Smooth muscle cell (in vitro differentiated cells): ENCODE measurements at regions not wholly inside any gene's neighbourhood (a gene's known extent, or its start where the extent isn't known, plus 50 kb on each side); places are given as distances from the start of the nearest gene placed in this dataset.

Experiments
- DNase-seq: peaks from one replicate; lab custom pipeline; 2025; ENCODE audit not compliant: unreplicated experiment; lab: John Stamatoyannopoulos, UW
- H2AFZ ChIP-seq: fragments of 200-600 bp; sonication (generic); 2 replicates; pipeline ENCODE4 v1.6.0; 2016; ENCODE audit warnings: antibody characterized with exemption, low read depth, mild to moderate bottlenecking
- H3F3A ChIP-seq: fragments of 200-600 bp; sonication (generic); 2 replicates; pipeline ENCODE4 v1.6.0; 2017; ENCODE audit warnings: antibody characterized with exemption, low read depth
- H3K27ac ChIP-seq: fragments of 200-600 bp; sonication (generic); 2 replicates; pipeline ENCODE4 v1.5.1; 2016; ENCODE audit warnings: low read depth, mild to moderate bottlenecking
- H3K27me3 ChIP-seq: fragments of 200-600 bp; sonication (generic); 2 replicates; pipeline ENCODE4 v1.6.1; 2016; ENCODE audit warnings: low read depth, mild to moderate bottlenecking
- H3K36me3 ChIP-seq: fragments of 200-600 bp; sonication (generic); 2 replicates; pipeline ENCODE4 v1.5.1; 2016; ENCODE audit warnings: low read depth
- H3K4me1 ChIP-seq: fragments of 200-600 bp; sonication (generic); 2 replicates; pipeline ENCODE4 v1.5.1; 2016; ENCODE audit warnings: low read depth
- H3K4me2 ChIP-seq: fragments of 200-600 bp; sonication (generic); 2 replicates; pipeline ENCODE4 v1.6.0; 2016; ENCODE audit warnings: mild to moderate bottlenecking
- H3K4me3 ChIP-seq: fragments of 200-600 bp; sonication (generic); 2 replicates; pipeline ENCODE4 v1.5.1; 2016; ENCODE audit warnings: mild to moderate bottlenecking
- H3K79me2 ChIP-seq: fragments of 200-600 bp; sonication (generic); 2 replicates; pipeline ENCODE4 v1.6.0; 2016; ENCODE audit warnings: low read depth, mild to moderate bottlenecking
- H3K9ac ChIP-seq: fragments of 200-600 bp; sonication (generic); 2 replicates; pipeline ENCODE4 v1.6.0; 2016; ENCODE audit warnings: low read depth
- H3K9me3 ChIP-seq: fragments of 200-600 bp; sonication (generic); replicated peaks from 2 replicates; pipeline ENCODE4 v1.5.1; 2016; ENCODE audit warnings: low read depth
- H4K20me1 ChIP-seq: fragments of 200-600 bp; sonication (generic); 2 replicates; pipeline ENCODE4 v1.6.0; 2016; ENCODE audit warnings: low read depth
- CTCF ChIP-seq: fragments of 200-600 bp; sonication (generic); IDR thresholded peaks from 2 replicates; pipeline ENCODE4 v1.5.1; 2017; ENCODE audit warnings: borderline replicate concordance, mild to moderate bottlenecking, antibody characterized with exemption; ENCODE audit not compliant: insufficient read depth, poor library complexity, severe bottlenecking
- WGBS: methylation state at CpG from one replicate; pipeline ENCODE4 v1.1.7; 2016; ENCODE audit warnings: low lambda C conversion rate; 5-methylcytosine and 5-hydroxymethylcytosine counted together

- H3K79me2 ChIP-seq: no peaks in the 10 kb centered on the region
- no peaks in the 10 kb centered on the region for H4K20me1 ChIP-seq
- no peak overlapping the region for H3K27ac ChIP-seq
- H3K36me3 ChIP-seq: no peaks in the 10 kb centered on the region
- peaks cover 15% of the 10 kb centered on the region for H3K4me1 ChIP-seq
- H3K27me3 ChIP-seq: no peaks in the 10 kb centered on the region
- H3K9ac ChIP-seq: no peak overlapping the region
- no peak overlapping the region for H2AFZ ChIP-seq
- no peak for TF ChIP-seq CTCF
- WGBS: 56% methylated on average over 2 of the region's 2 CpGs
- DNase-seq: no peak
- no peak overlapping the region for H3K4me3 ChIP-seq
- H3K4me2 ChIP-seq: no peak overlapping the region
- H3K9me3 ChIP-seq: no peaks in the 10 kb centered on the region
- no peaks in the 10 kb centered on the region for H3F3A ChIP-seq
These were observed 397.4 kb downstream of the NPIPA8 start for GRCh38 chr16:17939122-17939536.

- WGBS: 89% methylated on average over 3 of the region's 3 CpGs
- no peaks in the 10 kb centered on the region for H3F3A ChIP-seq
These were observed 398.0 kb downstream of the NPIPA8 start for GRCh38 chr16:17938546-17938945.

GRCh38 chr16:17936766-17937402 is 399.7 kb downstream of the NPIPA8 start:
- no peaks in the 10 kb centered on the region for H4K20me1 ChIP-seq
- H3F3A ChIP-seq: no peaks in the 10 kb centered on the region
- H3K27me3 ChIP-seq: no peaks in the 10 kb centered on the region
- 94% methylated on average over 6 of the region's 6 CpGs for WGBS
- no peak overlapping the region for H3K27ac ChIP-seq
- H3K36me3 ChIP-seq: no peaks in the 10 kb centered on the region
- no peak overlapping the region for H3K9ac ChIP-seq
- H3K4me2 ChIP-seq: no peak overlapping the region
- no peak for DNase-seq
- H3K79me2 ChIP-seq: no peaks in the 10 kb centered on the region
- H2AFZ ChIP-seq: no peak overlapping the region
- H3K4me3 ChIP-seq: no peak overlapping the region
- no peak for TF ChIP-seq CTCF
- H3K9me3 ChIP-seq: no peaks in the 10 kb centered on the region
- peaks cover 15% of the 10 kb centered on the region for H3K4me1 ChIP-seq

More at GRCh38 chr16:17938546-17938945, 398.0 kb downstream of the NPIPA8 start:
- no peaks in the 10 kb centered on the region for H3K27me3 ChIP-seq
- no peak overlapping the region for H3K9ac ChIP-seq
- H3K4me1 ChIP-seq: peaks cover 15% of the 10 kb centered on the region
- no peaks in the 10 kb centered on the region for H4K20me1 ChIP-seq
- H3K9me3 ChIP-seq: no peaks in the 10 kb centered on the region
- H3K4me3 ChIP-seq: no peak overlapping the region
- no peak overlapping the region for H3K27ac ChIP-seq
- no peak overlapping the region for H3K4me2 ChIP-seq
- no peak overlapping the region for H2AFZ ChIP-seq
- no peaks in the 10 kb centered on the region for H3K36me3 ChIP-seq
- no peak for DNase-seq
- TF ChIP-seq CTCF: no peak
- H3K79me2 ChIP-seq: no peaks in the 10 kb centered on the region

GRCh38 chr16:17930280-17930679 is 406.3 kb downstream of the NPIPA8 start:
- Histone ChIP-seq H3K4me1 (peaks cover 4% of the 10 kb centered on the region), H3K4me2 (no peak overlapping the region), H3K9me3 (no peaks in the 10 kb centered on the region), H2AFZ (no peak overlapping the region), H3K9ac (no peak overlapping the region), H3K79me2 (no peaks in the 10 kb centered on the region), H3K27me3 (no peaks in the 10 kb centered on the region), H3K4me3 (no peak overlapping the region), H3K36me3 (no peaks in the 10 kb centered on the region), H3F3A (no peaks in the 10 kb centered on the region), H4K20me1 (no peaks in the 10 kb centered on the region), H3K27ac (no peak overlapping the region)
- DNase-seq: no peak
- 55% methylated on average over 1 of the region's 1 CpG for WGBS
- TF ChIP-seq CTCF: peak; percentile 12
